ENCODE measurements at regions not wholly inside any gene's neighbourhood (a gene's known extent, or its start where the extent isn't known, plus 50 kb on each side); places are given as distances from the start of the nearest gene placed in this dataset.

GRCh38 chr11:19349340-19350025 lies 108.7 kb upstream of the E2F8 start:
- ATAC-seq (ENCODE audit: low read depth), result no peak

More at GRCh38 chr11:19349340-19350025, 108.7 kb upstream of the E2F8 start:
- Histone ChIP-seq H3K4me2 (replicated peaks; ENCODE audit: low read depth, low read length, poor library complexity, severe bottlenecking) (no peak overlapping the region), H3K27me3 (replicated peaks in 1 of 4; ENCODE audit: control extremely low read depth in 1 of 4, control insufficient read depth in 3 of 4, insufficient read depth in 4 of 4, low read length in 3 of 4) (peaks cover 0 to 54% (median 19%) of the 10 kb centered on the region in 4 experiments), H3K9ac (ENCODE audit: low read length) (no peak overlapping the region), H3K4me1 (ENCODE audit: control insufficient read depth in 2 of 2, insufficient read depth in 2 of 2, low read length in 2 of 2) (peaks cover 6 to 16% of the 10 kb centered on the region in 2 donors), H4K20me1 (ENCODE audit: control insufficient read depth, insufficient read depth, low read length, poor library complexity, severe bottlenecking) (no peaks in the 10 kb centered on the region), H2AFZ (ENCODE audit: insufficient read depth, low read depth, low read length, poor library complexity, severe bottlenecking) (no peak overlapping the region), H3K79me2 (ENCODE audit: control insufficient read depth, insufficient read depth, low read length) (no peaks in the 10 kb centered on the region), H3K27ac (ENCODE audit: low read length in 2 of 2) (no peak overlapping the region), H3K9me3 (ENCODE audit: control extremely low read depth in 1 of 3, control insufficient read depth in 2 of 3, insufficient read depth in 1 of 3, low read length in 2 of 3) (peaks cover 0 to 5% (median 0%) of the 10 kb centered on the region in 3 donors), H3K4me3 (ENCODE audit: control extremely low read depth in 1 of 5, extremely low read depth in 1 of 5, insufficient read depth in 1 of 5, low read depth in 2 of 5, low read length in 4 of 5) (no peak overlapping the region), H3K36me3 (replicated peaks in 1 of 2; ENCODE audit: control extremely low read depth in 1 of 2, control insufficient read depth in 1 of 2, extremely low read depth in 1 of 2, insufficient read depth in 2 of 2, low read length in 1 of 2) (no peaks in the 10 kb centered on the region)
- Mint-ChIP-seq H3K9me3 (ENCODE audit: insufficient read depth) (no peaks in the 10 kb centered on the region), H3K4me1 (peaks cover 6% of the 10 kb centered on the region), H3K4me3 (no peak overlapping the region), H3K27me3 (peaks cover 65% of the 10 kb centered on the region), H3K27ac (no peak overlapping the region)
- CTCF ChIA-PET, result no interaction called here
- 68% methylated on average over 12 of the region's 17 CpGs for WGBS (ENCODE audit: insufficient coverage)
- POLR2A ChIA-PET, result no interaction called here
- TF ChIP-seq EZH2 (IDR thresholded peaks at IDR 0.05; ENCODE audit: borderline replicate concordance, insufficient read depth, low read depth, low read length, poor library complexity, severe bottlenecking), result no peak
- TF ChIP-seq CTCF (IDR thresholded peaks at IDR 0.05), result no peak
- intact Hi-C loops (cut with micrococcal nuclease), result no loop called here
- DNase-seq, result no peak

Measured in B cell (primary cell).